ENCODE measurements at regions not wholly inside any gene's neighbourhood (a gene's known extent, or its start where the extent isn't known, plus 50 kb on each side); places are given as distances from the start of the nearest gene placed in this dataset.
"Not testable (repeated sequence)": the region's sequence is repeated elsewhere in the genome, so short reads cannot be mapped to it uniquely, and the experiment has no call there.

- no peak for DNase-seq
These were observed 158.8 kb upstream of the SPRY2 start for GRCh38 chr13:80499536-80500290.

GRCh38 chr13:80498433-80498832 is 157.5 kb upstream of the SPRY2 start:
- no peak for DNase-seq

GRCh38 chr13:80497978-80498377 is 157.1 kb upstream of the SPRY2 start:
- DNase-seq: no peak

- no peak for DNase-seq
These were observed 156.5 kb upstream of the SPRY2 start for GRCh38 chr13:80497439-80497838.

GRCh38 chr13:80496721-80497397 is 155.9 kb upstream of the SPRY2 start:
- DNase-seq: no peak

- DNase-seq: not testable (repeated sequence)
These were observed 149.6 kb upstream of the SPRY2 start for GRCh38 chr13:80490491-80490943.

GRCh38 chr13:80486402-80486801 is 145.5 kb upstream of the SPRY2 start:
- DNase-seq: no peak

- DNase-seq: no peak
These were observed 142.2 kb upstream of the SPRY2 start for GRCh38 chr13:80483157-80483556.

GRCh38 chr13:80481588-80481987 is 140.7 kb upstream of the SPRY2 start:
- DNase-seq: no peak

- no peak for DNase-seq
These were observed 136.9 kb upstream of the SPRY2 start for GRCh38 chr13:80477661-80478443.

GRCh38 chr13:80476953-80477352 is 136.0 kb upstream of the SPRY2 start:
- no peak for DNase-seq

- no peak for DNase-seq
These were observed 134.8 kb upstream of the SPRY2 start for GRCh38 chr13:80475718-80476117.

GRCh38 chr13:80473695-80474094 is 132.8 kb upstream of the SPRY2 start:
- no peak for DNase-seq

- DNase-seq: no peak
These were observed 129.0 kb upstream of the SPRY2 start for GRCh38 chr13:80469853-80470381.

- DNase-seq: no peak
These were observed 128.4 kb upstream of the SPRY2 start for GRCh38 chr13:80469105-80469852.

GRCh38 chr13:80465321-80465720 is 124.4 kb upstream of the SPRY2 start:
- DNase-seq: no peak

- no peak for DNase-seq
These were observed 122.9 kb upstream of the SPRY2 start for GRCh38 chr13:80463673-80464352.

GRCh38 chr13:80462567-80462966 is 121.6 kb upstream of the SPRY2 start:
- DNase-seq: no peak

GRCh38 chr13:80462037-80462436 is 121.1 kb upstream of the SPRY2 start:
- DNase-seq: no peak

- DNase-seq: no peak
These were observed 117.6 kb upstream of the SPRY2 start for GRCh38 chr13:80458543-80458942.

GRCh38 chr13:80454245-80454644 is 113.3 kb upstream of the SPRY2 start:
- no peak for DNase-seq

- DNase-seq: no peak
These were observed 111.4 kb upstream of the SPRY2 start for GRCh38 chr13:80452279-80452678.

Data from activated naive CD4-positive, alpha-beta T cell treated with anti-CD3 and anti-CD28 coated beads, Interleukin-2, amount 50 U/mL, for 16 hours (primary cell).